ENCODE measurements at regions not wholly inside any gene's neighbourhood (a gene's known extent, or its start where the extent isn't known, plus 50 kb on each side); places are given as distances from the start of the nearest gene placed in this dataset.
"Not testable (repeated sequence)": the region's sequence is repeated elsewhere in the genome, so short reads cannot be mapped to it uniquely, and the experiment has no call there.

DNA sequence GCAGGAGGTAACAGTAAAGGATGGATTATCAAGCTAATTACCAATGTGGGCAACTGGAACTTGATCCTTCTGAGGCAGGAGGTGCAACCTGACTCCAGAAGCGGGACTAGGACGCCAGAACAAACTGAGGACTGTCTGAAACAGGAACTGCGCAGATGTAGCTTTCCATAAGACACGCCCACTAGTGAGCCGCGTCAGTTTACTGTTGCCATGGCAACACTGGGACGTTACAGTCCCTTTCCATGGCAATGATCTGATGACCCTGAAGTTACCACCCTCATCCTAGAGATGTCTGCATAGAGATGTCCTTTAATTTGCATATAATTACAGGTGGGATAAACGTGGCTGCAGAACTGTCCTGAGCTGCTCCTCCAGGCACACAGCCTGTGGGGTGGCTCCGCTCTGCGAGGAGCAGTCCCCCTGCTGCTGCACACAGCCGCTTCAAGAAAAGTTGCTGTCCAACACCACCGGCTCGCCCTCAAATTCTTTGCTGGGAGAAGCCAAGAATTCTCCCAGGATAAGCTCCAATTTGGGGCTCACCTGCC lies 816.6 kb downstream of the UQCRFS1 start:
- DNase-seq = no peak

DNA sequence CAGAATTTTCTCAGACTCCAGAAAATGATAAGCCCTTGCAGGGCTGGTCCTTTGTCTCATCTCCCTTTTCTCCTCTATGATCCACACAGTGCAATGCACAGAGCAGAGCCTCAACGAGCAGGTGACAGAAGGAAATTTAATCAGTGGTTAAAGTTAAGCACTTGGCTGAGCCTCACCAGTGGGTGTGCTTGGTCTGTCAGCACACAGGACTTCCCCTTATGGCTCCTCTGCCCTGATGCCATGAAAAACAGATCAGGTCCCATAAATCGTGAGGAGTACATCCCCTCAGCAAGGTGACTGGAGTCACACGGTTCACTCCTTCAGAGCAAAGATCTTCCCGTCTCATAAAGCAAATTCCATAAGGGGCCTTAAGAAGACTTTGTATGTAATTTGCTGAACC lies 818.2 kb downstream of the UQCRFS1 start:
- no peak for DNase-seq

DNA sequence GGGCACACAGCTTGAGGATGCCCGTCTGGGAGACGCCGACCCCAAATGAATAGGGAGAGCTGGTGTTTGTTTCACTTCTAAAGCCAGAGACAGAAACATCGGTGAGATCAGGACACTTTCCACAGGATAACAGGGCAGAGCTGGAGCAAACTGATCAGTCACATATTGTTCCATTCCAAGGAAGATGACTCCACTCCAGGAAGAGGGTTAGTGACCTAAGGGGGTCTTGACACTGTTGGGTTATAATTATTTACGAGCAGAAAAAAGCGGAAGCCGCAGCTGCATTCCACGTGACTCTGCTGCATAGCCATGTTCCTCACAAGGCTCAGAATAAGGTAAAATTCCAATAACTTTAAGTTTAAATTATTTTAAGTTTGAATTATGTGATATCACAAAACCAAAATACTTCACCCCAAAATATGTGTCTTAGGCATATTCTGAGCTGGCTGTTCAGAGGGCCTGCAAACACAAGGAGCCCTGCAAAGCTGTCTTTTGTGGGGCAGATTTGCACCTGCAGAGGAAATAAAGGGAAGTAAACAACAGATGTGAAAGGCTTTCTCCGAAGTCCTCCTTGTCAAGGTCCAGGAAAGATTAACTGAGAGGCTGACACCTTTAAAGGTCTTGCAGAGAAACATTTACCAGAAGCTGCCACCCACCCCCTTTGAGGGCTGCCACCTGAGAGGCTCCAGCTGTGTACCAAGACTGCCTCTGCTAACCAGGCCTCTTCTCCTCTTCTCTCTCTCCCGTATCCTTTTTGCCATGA lies 819.2 kb downstream of the UQCRFS1 start:
- no peak for DNase-seq

DNA sequence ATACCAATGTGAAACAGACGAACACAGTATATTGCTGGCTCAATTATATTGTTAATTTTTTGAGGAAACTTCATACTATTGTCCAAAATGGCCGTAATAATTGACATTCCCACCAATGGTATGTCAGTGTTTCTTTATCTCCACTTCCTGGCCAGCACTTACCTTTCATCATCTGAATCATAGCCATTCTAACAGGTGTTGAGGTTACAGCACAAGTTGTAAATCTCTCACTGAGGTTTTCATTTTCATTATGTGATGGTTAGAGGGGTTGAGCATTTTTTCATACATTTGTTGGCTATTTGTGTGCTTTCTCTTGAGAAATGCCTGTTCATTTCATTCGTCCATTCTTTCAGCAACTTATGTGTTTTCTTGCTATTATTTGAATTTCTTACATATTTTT lies 824.0 kb downstream of the UQCRFS1 start:
- no peak for DNase-seq

DNA sequence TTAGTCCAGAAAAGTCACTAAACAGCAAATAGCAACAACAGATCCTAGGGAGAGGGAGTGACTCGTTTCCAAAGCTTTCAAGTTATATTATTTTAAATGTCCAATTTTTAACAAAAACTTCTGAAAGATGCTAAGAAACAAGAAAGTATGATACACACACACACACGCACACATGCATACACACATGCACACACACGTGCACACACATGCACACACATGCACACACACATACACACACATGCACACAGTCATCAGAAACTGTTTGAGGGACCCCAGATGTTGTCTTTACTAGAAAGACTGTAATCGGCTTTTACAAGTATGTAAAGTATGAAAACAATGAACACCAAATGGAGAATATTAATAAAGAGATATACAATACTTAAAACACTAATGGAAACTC lies 825.4 kb downstream of the UQCRFS1 start:
- DNase-seq = no peak

DNA sequence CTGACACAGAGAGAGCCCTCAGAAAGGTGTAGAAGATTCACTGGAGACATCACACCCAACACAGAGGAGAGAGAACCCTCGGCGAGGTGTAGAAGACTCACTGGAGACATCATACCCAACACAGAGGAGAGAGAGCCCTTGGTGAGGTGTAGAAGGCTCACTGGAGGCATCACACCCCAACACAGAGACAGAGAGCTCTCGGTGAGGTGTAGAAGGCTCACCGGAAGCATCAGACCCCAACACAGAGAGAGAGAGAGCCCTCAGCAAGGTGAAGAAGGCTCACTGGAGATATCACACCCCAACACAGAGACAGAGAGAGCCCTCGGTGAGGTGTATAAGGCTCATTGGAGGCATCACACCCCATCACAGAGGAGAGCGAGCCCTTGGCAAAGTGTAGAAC lies 826.5 kb downstream of the UQCRFS1 start:
- DNase-seq = no peak

DNA sequence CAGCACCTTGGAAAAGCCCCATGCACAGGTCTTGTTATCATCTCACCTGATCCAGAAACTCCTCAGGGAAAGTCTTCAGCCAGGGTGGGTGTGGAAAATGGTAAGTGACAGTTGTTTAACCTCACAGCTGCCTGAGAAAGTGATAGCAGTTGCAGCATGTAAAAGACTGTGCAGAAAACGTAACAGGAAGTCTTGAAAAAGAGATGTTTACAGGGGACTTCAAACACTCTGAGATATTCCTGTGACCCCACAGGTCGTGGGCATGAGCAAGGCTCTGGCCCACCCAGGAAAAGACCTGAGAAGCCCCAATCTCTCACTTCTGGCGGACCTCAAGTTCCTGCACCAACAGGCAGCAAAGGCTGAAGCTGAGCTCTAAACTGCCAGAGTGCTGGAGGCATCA lies 826.9 kb downstream of the UQCRFS1 start:
- no peak for DNase-seq

DNA sequence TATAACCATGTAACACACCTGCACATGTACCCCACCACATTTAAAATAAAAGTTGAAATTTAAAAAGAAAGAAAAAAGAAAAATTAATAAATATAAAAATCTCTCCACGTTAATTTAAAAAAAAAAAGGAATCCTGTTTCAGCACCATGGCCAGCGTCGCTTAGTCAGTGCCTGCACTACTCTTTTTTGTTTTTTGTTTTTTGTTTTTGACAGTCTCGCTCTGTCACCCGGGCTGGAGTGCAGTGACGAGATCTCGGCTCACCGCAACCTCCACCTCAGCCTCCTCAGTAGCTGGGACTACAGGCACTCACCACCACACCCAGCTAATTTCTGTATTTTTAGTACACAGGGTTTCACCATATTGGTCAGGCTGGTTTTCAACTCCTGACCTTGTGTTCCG lies 835.9 kb downstream of the UQCRFS1 start:
- DNase-seq = no peak

DNA sequence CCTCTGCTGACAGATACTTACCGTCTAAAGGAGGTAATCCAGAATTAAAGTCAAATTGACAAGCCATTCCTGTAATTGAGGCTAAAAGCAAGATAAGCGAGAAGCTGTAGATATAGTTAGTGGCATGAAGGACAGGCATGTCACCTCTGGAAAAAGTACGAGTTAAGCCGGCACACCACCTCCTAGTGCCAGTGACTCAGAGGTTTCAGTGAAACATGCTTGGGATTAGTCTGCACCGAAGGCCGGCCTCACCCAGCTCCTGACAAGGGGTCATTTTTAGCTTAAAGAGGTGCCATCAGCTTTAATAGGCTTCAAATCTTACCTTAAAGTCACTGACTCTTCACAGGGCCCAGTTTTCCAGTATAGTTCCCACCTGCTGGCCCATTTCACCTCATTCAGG lies 838.0 kb downstream of the UQCRFS1 start:
- DNase-seq = no peak

DNA sequence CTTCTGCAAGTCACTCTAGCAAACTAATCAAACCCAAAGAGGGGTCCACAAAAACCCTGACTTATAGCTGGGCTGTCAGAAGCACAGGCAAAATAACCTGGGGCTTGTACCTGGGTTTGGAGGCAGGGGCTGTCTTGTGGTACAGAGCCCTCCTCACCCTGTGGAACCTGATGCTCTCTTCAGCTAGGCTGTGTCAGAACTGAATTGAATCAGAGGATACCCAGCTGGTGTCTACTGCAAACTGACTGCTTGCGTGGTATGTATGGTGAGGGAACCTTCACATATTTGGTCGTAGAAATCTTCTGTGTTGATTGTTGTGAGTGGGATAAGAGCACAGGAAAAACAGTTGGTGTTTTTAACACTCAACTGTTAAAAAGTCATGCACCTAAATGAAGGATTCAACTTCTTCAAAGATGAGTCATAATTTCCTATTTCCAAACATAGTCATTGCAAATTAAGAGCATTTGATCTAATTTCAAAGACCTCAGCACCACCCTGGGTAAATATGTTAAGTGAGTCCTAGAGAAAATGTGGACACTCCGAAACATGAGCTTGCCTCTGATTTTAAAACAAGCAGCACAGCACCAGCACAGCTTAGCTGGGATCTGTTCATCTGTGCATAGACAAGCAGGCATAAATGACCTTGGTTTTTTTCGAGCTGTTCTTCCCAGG lies 840.2 kb downstream of the UQCRFS1 start:
- DNase-seq = no peak

DNA sequence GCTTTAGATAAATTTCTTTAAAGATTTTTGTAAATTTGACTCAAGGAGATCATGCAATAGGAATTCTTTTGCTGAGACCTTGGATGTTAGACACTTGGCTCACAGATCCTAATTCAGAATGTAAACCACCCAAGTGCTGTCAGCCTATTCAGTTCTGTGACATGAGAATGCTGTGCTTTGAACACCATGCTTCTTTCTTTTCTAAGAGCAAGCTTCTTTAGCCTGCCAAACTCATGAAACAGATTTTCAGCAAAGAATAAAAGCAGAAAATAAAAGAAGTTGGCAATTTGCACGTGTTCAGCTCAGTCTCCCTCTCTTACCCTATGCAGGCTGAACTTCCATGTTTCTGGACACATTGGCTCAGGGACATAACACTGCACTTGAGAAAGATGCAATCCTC lies 845.8 kb downstream of the UQCRFS1 start:
- no peak for DNase-seq

DNA sequence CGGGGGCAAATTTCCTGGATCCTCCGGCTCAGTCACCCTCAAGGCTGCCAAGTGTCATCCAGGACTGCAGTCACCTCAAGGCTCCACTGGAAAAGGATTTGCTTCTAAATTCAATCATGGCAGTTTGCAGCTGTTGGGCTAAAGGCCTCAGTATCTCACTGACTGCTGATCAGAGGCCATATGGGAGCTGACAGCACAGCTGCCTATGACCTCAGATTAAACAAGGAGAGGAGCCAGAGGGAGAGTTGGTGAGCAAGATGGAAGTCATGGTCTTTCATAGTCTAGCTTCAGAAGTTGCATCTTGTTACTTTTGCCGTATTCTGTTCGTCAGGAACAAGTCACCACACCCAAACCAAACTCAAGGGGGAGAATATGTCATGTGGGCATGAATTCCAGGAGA lies 849.7 kb downstream of the UQCRFS1 start:
- DNase-seq = no peak

DNA sequence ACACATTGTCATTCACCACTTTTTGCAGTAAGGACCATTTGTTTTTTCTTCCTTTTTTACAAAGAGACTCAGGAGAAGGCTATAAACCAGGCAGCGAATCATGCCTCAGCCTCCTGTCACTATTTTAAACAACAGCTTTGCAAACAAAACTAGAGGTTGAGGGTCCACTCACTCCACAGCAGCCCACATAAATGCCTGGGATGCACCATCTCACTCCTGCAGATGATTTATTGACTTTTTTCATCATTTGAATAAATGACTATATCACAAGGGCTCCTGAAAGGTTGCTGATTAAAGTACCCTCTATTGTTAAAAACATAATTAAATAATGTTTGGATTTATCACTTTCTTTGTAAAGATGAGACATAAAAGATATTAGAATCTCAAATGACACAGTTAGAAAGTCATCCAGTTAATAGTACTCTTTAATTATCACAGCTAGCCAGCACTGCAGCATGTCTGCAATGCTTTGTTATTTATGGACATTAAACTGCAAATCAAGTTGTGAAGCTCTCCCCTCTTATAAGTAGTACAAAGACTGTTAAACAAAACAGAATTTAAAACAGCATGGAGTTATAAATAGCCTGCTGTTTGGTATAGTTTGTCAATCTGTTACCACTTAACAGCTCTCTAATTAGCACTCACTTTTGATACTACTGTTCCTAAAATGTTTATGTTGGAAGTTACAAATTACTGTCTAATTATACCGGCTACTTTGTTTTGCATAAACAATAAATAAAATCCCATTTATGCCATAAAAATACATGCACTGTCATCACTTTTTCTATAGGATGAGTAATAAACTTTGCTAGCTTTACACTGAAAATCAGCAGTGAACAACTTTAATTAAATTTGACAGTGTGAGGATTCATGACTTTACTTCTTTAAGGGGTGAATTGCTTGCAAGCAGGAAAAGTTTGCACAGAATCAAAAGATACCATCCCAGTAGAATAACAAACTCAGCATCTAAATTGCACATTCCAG lies 853.2 kb downstream of the UQCRFS1 start:
- no peak for DNase-seq

DNA sequence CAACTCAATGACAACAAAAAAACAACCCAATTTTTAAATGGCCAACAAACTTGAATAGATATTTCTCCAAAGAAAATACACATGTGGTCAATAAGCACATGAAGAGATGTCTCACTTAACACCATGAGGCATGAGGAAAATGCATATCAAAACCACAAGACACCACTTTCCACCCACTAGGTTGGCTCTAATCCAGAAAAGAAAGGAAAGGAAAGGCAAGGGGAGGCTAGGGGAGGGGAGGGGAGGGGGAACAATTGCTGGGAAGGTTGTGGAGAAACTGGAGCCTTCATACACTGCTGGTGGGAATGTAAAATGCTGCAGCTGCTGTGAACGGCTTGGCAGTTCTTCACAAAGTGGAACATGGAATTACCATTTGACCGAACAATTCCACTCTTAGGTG lies 854.3 kb downstream of the UQCRFS1 start:
- DNase-seq = no peak

DNA sequence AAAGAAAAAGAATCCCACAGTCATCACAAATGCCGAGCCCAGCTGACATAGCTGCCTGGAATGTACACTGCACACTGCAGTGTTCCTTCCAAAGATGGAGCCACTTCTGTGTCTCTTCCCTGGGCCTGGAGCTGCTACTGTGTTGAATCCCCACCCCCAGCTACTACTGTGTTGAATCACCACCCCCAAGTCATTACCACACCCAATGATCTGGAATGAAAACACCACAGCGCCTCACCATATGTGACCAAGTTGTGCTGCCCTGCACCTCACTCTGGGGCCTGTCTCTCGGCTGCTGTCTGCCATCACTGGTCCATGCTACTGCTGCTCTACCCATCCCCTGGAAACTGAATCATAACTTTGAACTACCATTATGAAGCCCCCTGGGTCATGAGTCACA lies 861.2 kb downstream of the UQCRFS1 start:
- no peak for DNase-seq

DNA sequence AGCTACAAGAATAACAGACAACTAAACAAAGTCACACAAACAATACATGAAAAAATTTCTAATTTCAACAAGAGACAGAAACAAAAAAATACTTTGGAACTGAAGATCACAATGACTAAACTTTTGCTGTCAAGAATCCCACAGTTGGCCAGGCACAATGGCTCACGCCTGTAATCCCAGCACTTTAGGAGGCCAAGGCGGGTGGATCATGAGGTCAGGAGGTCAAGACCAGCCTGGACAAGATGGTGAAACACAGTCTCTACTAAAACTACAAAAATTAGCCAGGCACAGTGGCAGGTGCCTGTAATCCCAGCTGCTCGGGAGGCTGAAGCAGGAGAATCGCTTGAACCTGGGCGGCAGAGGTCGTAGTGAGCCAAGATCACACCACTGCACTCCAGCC lies 861.6 kb downstream of the UQCRFS1 start:
- DNase-seq = not testable (repeated sequence)

DNA sequence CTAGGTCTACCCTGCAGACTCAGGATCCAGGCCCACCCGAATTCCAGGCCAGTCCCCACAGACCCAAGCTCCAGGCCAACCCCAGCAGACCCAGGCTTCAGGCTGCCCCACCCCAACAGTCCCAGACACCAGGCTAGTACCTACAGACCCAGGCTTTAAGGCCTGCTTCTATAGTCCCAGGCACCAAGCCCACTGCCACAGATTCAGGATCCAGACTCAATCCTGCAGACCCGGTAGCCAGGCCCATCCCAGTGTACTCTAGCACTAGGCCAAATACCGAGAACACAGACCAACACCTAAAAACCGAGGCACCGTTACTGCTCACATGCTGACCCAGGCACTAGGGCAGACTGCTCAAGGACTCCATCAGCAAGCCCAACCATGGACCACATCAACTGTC lies 862.3 kb downstream of the UQCRFS1 start:
- DNase-seq = no peak

DNA sequence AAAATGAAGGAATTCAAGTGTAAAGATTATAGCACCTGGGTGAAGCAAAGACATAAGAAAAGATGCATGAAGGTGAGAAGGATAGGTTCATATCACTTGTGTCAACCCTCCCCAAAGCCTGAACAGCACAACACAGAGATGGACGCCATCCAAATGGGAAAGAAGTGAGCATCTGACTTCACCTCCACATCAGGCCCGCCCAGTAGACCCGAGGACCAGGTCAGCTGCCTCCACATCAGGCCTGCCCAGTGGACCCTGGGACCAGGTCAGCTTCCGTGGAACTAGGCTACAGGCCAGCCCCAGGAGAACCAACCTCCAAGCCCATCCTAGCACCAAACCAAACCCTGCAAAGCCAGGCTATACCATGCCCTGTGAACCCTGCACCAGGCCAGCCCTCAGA lies 862.9 kb downstream of the UQCRFS1 start:
- no peak for DNase-seq

DNA sequence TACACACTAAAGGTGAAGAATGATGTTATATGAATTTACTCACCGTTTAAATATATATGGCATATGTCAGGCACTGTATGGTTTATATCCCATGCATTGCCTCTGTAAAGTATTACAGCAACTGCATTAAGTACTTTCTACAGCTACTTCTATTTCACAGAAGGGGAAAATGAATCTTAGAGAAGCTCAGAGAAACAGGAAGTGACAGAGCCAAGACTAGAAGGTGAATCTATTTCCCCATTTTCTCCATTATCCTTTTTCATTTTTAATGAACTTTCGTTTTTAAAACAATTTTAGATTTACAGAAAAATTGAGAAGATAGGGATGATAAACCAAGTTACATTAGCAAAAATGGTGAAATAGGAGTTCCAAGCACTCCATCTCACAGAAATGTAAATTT lies 863.3 kb downstream of the UQCRFS1 start:
- no peak for DNase-seq

DNA sequence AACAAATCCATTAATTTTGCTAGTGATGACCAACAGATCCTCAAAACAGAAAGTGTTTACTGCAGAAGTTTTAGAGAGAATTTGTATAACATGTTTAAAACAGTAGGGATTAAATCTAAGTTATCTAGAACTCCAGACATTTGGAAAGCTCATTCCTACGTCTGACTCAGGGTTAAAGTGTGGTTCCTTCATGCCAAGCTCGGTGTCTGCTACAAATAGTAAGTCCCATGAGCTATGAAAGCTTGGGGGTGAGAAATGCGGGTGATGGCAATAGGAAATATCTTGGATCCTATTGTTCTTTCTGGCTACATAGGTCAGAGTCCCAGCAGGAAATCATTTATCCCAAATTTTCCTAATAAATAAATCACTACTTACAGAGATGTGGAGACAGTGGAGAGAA lies 867.1 kb downstream of the UQCRFS1 start:
- DNase-seq = no peak

DNA sequence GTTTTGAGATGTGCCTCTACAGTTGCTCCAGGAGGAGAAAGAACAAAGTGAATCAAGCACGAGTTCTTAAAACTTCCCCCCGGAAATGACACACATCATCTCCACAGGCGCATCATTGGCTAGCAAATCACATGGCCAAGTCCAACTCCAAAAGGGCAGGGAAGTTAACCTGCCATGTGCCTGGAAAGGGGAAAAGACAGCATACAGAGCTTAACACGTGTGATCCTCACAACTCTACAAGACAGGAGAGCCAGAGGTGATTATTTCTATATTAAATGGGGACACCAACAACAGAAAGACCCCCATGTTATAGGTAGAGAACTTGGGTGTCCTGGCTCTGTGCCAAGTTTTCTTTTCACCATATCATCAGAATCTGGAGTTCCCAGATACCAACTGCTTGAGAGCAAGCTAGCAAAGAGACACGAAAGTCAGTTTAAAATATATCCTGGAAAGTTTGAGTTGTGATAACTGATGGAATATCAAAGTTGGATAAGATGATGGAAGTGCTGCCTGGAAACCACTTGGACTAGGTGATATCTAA lies 871.1 kb downstream of the UQCRFS1 start:
- DNase-seq = no peak

DNA sequence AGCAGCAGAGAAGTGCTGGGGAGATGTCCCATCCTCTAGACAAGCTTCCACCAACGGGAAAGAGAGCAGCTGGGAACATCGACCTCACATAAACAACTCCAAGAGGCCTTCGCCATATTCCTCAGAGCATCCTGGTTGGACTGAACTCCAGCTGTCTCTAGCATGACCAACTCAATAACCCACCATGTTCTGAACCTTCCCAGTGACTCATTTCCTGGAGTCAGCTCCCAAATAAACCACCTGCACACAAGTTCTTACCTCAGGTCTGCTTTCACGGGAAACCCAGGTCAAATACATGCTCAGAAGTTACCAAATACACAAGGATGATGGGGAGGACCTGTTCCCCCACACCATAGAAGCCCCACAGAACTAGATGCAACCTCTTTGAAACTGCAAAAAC lies 878.5 kb downstream of the UQCRFS1 start:
- DNase-seq = no peak

DNA sequence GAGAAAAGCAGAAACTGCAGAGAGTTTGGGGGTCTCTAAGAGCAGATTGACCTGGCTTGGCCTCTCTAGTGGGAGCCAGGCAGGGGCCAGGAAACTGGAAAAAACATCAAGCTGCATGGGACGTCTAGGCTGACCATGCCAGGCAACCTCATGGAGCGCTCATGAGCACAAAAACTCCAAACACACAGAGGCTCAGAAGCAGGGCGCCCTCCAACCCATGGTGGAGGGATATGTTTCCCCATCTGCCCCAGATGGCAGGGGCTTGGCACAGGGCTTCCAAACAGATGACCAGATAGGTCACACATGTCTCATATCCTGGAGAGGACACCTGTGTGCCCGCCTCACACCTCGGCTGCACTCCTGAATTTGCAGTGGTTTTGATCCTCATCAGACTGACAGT lies 879.0 kb downstream of the UQCRFS1 start:
- no peak for DNase-seq

Measured in left hindlimb (tissue), 1 donor.